Thyroid gland (tissue), 4 donors: ENCODE measurements at regions not wholly inside any gene's neighbourhood (a gene's known extent, or its start where the extent isn't known, plus 50 kb on each side); places are given as distances from the start of the nearest gene placed in this dataset.

ENCODE experiments used
- DNase-seq, 2 donors: peaks; one replicate each; pipeline ENCODE4 v3.0.0-alpha.2; 2019
- H3K27ac ChIP-seq, 3 donors: fragments of 200-600 bp; sonication (generic); 1 replicate in 2 of 3; 2 replicates in 1 of 3; pipeline ENCODE4 v1.5.1; 2016 to 2019; ENCODE audit warnings: mild to moderate bottlenecking in 1 of 3, moderate library complexity in 1 of 3
- H3K27me3 ChIP-seq: fragments of 200-600 bp; sonication (generic); one replicate; pipeline ENCODE4 v1.5.1; 2019
- H3K36me3 ChIP-seq, 2 donors: fragments of 200-600 bp; sonication (generic); one replicate each; pipeline ENCODE4 v1.5.1; 2016 to 2019
- H3K4me1 ChIP-seq, 2 donors: fragments of 200-600 bp; sonication (generic); one replicate each; pipeline ENCODE4 v1.5.1; 2017 to 2019
- H3K4me3 ChIP-seq, 3 donors: fragments of 200-600 bp; sonication (generic); replicated peaks in 1 of 3; 1 replicate in 2 of 3; 2 replicates in 1 of 3; pipeline ENCODE4 v1.5.1; 2016; ENCODE audit warnings: mild to moderate bottlenecking in 1 of 3
- H3K9me3 ChIP-seq: fragments of 200-600 bp; sonication (generic); one replicate; pipeline ENCODE4 v1.5.1; 2017
- POLR2A ChIP-seq, 2 donors: fragments of 450-650 bp; IDR thresholded peaks; one replicate each; pipeline ENCODE4 v1.6.1; 2017; ENCODE audit warnings: antibody characterized with exemption in 2 of 2, mild to moderate bottlenecking in 2 of 2, moderate library complexity in 1 of 2
- WGBS, 2 donors: methylation state at CpG; one replicate each; pipeline ENCODE4 v1.1.5; 2017; 5-methylcytosine and 5-hydroxymethylcytosine counted together
- intact Hi-C: fragments of 100-400 bp; cut with DNase I; formaldehyde crosslinking; loops from one replicate; pipeline ENCODE4 v1.15.1; 2023
- TF ChIP-seq, protein P1 (sequence below), 6 experiments: fragments of 200-600 bp in 3 of 6; fragments of 450-650 bp in 3 of 6; sonication (generic) in 3 of 6; IDR thresholded peaks; one replicate each; pipeline ENCODE4 v1.5.1; 2016 to 2019; ENCODE audit warnings: antibody characterized with exemption in 6 of 6, mild to moderate bottlenecking in 2 of 6, inconsistent platforms in 1 of 6, moderate library complexity in 1 of 6

DNA sequence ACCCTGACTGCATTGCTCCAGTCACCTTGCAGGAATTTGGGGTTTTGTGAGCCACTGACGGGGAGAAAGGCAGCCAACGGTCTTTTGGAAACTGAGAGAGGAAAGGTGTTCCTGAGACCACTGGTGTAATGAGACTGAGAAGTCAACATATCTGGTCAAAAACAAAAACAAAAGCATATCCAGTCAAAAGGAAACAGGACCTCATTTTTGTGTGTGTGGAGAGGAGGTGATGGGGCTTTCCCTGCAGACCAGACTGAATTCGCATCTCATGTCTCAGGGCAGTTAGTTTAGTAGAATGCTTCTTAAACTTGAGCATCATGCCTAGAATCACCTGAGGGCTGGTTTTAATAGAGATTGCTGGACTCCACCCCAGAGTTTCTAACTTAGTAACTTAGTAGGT lies 198.4 kb downstream of the COPRS start:
- TF ChIP-seq, protein P1, sequence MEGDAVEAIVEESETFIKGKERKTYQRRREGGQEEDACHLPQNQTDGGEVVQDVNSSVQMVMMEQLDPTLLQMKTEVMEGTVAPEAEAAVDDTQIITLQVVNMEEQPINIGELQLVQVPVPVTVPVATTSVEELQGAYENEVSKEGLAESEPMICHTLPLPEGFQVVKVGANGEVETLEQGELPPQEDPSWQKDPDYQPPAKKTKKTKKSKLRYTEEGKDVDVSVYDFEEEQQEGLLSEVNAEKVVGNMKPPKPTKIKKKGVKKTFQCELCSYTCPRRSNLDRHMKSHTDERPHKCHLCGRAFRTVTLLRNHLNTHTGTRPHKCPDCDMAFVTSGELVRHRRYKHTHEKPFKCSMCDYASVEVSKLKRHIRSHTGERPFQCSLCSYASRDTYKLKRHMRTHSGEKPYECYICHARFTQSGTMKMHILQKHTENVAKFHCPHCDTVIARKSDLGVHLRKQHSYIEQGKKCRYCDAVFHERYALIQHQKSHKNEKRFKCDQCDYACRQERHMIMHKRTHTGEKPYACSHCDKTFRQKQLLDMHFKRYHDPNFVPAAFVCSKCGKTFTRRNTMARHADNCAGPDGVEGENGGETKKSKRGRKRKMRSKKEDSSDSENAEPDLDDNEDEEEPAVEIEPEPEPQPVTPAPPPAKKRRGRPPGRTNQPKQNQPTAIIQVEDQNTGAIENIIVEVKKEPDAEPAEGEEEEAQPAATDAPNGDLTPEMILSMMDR (IDR thresholded peaks at IDR 0.05) = no peak
- TF ChIP-seq POLR2A (IDR thresholded peaks at IDR 0.05) = no peak
- no peaks in the 10 kb centered on the region for H3K4me1 ChIP-seq
- H3K4me3 ChIP-seq = no peak overlapping the region
- intact Hi-C loops = no loop called here
- H3K27ac ChIP-seq = no peak overlapping the region
- no peaks in the 10 kb centered on the region for H3K9me3 ChIP-seq
- 82 to 91% methylated on average over 3 of the region's 3 CpGs for WGBS, 2 donors
- no peak for DNase-seq
- no peaks in the 10 kb centered on the region for H3K27me3 ChIP-seq
- no peaks in the 10 kb centered on the region for H3K36me3 ChIP-seq

DNA sequence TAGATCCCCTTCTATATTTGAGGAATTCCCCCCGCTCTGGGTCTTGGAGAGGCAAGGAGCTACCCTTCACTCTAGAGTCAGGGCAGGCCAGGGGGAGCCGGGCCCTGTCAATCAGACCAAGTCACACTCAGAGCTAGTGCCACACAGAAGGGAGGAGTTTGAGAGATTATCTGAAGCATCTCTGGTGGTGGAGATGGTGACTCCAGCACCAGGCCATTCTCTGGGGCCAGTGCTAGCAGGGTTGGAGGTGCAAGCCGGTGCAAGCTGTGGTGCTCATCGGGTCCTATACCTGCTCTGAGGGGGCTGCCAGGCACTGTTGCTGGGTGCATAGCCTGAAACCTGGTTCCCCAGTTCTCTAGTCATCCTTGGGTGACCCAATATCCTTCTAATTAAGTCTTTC lies 201.2 kb downstream of the COPRS start:
- intact Hi-C loops = no loop called here
- H3K27me3 ChIP-seq = no peaks in the 10 kb centered on the region
- no peak for TF ChIP-seq POLR2A (IDR thresholded peaks at IDR 0.05)
- TF ChIP-seq, protein P1 (IDR thresholded peaks at IDR 0.05) = no peak
- no peaks in the 10 kb centered on the region for H3K36me3 ChIP-seq
- H3K27ac ChIP-seq = no peak overlapping the region
- H3K4me1 ChIP-seq = no peaks in the 10 kb centered on the region
- 84 to 96% methylated on average over 4 of the region's 4 CpGs for WGBS, 2 donors
- H3K9me3 ChIP-seq = no peaks in the 10 kb centered on the region
- no peak overlapping the region for H3K4me3 ChIP-seq
- DNase-seq = no peak

DNA sequence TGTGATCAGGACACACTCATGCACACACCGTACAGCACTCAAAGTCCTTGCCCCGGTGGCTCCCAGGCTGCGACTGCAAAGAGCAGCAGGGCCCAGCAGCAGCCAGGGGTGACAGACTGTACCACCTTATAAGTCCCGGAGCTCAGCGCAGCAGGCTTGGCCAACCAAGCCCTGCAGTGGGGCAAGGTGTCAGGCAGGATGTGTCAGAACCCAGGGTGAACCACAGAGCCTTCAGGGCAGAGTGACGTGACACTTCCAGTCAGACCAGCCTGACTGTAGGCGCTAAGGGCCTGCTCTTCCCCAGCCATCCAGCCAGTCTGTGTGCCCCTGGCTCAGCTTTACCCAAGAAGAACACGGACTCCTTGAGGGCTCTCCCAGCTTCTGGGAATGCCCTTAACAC lies 204.1 kb downstream of the COPRS start:
- TF ChIP-seq, protein P1 (IDR thresholded peaks at IDR 0.05) = no peak
- no peak for TF ChIP-seq POLR2A (IDR thresholded peaks at IDR 0.05)
- no peak for DNase-seq
- no peaks in the 10 kb centered on the region for H3K27me3 ChIP-seq
- intact Hi-C loops = no loop called here
- 78 to 80% methylated on average over 5 to 6 of the region's 8 CpGs for WGBS, 2 donors
- H3K9me3 ChIP-seq = no peaks in the 10 kb centered on the region
- no peaks in the 10 kb centered on the region for H3K36me3 ChIP-seq
- no peak overlapping the region for H3K4me3 ChIP-seq
- H3K4me1 ChIP-seq = no peaks in the 10 kb centered on the region
- H3K27ac ChIP-seq = no peak overlapping the region

DNA sequence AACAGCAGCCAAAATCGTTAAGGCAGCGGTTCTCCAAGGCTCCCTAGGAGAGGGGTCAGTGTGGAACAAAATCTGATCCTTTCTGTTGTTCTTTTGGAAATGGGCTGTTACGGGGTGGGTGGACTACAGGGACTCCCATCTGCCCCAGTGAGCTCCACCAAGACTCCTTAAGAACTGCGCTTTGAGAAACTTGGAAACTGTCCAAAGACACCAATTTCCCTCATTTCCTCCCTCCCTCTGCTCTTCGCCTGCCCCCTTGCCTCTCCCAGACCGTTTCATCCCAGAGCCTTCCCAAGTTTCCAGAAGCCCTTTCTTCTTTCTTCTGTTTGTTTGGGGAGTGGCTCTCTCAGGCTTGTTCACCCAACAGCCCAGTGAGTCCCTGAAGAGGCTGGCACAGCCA lies 205.4 kb downstream of the COPRS start:
- intact Hi-C loops = no loop called here
- TF ChIP-seq, protein P1 (IDR thresholded peaks at IDR 0.05) = no peak
- H3K4me3 ChIP-seq = no peak overlapping the region
- WGBS, 2 donors = 34 to 37% methylated on average over 6 of the region's 6 CpGs
- H3K4me1 ChIP-seq = no peaks in the 10 kb centered on the region
- no peak overlapping the region for H3K27ac ChIP-seq
- no peak for DNase-seq
- H3K36me3 ChIP-seq = no peaks in the 10 kb centered on the region
- H3K27me3 ChIP-seq = no peaks in the 10 kb centered on the region
- no peaks in the 10 kb centered on the region for H3K9me3 ChIP-seq

DNA sequence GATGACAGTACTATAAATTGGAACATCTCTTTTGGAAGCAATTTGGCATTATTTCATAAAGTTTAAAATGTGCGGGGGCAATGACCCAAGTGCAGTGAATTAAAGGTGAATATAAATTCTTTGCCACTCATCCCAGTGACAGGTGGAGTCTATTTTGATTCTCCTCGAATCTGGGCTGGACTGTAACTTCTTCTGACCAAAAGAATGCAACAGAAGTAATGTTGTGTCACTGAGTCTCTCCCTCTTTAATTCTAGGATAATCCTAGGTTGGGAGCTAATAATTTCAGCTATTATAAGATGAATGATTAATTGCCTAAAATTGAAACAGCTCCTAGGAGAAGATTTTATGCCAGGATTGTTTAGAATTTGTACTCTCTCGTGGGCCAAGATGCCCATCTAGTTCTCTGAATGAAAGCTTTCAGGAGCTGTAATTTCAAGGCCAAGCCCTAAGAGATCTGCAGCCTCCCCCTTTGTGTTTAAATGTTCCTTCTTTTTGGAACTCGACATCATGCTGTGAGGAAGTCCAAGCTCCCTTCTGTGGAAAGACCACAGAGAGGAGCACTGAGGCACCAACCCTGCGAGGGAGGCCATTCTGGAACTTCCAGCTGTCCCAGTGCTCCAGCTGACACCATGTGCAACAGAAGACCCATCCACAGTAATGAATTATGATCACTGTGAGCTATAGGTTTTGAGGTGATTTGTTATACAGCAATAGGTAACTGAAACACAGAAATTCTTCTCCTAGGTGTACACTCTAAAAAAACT lies 208.1 kb downstream of the COPRS start:
- H3K27ac ChIP-seq = no peak overlapping the region
- H3K4me3 ChIP-seq = no peak overlapping the region
- DNase-seq = no peak
- no peaks in the 10 kb centered on the region for H3K4me1 ChIP-seq
- no peaks in the 10 kb centered on the region for H3K27me3 ChIP-seq
- H3K36me3 ChIP-seq = no peaks in the 10 kb centered on the region
- TF ChIP-seq, protein P1 (IDR thresholded peaks at IDR 0.05) = no peak
- no peak for TF ChIP-seq POLR2A (IDR thresholded peaks at IDR 0.05)
- 87 to 90% methylated on average over 4 to 5 of the region's 5 CpGs for WGBS, 2 donors
- intact Hi-C loops = no loop called here
- H3K9me3 ChIP-seq = no peaks in the 10 kb centered on the region
